Upper lobe of left lung (tissue), 6 donors: ENCODE measurements at regions not wholly inside any gene's neighbourhood (a gene's known extent, or its start where the extent isn't known, plus 50 kb on each side); places are given as distances from the start of the nearest gene placed in this dataset.
A peak's percentile ranks its signal among the peaks of the same experiment; 100 is the strongest.
"Not testable (repeated sequence)": the region's sequence is repeated elsewhere in the genome, so short reads cannot be mapped to it uniquely, and the experiment has no call there.

Source experiments
- ATAC-seq, 2 donors: fragments of 200-7000 bp; cut with Tn5 transposase; one replicate each; pipeline ENCODE4 v1.9.1; 2022; ENCODE audit warnings: mild to moderate bottlenecking in 2 of 2, moderate library complexity in 2 of 2; ENCODE audit not compliant: low FRiP score in 2 of 2
- DNase-seq, 2 donors: peaks; one replicate each; pipeline ENCODE4 v3.0.0-alpha.2; 2019 to 2020
- H3K27ac ChIP-seq, 4 donors: fragments of 200-600 bp; sonication (generic); one replicate each; pipeline ENCODE4 v1.5.1; 2016 to 2019
- H3K27me3 ChIP-seq, 4 donors: fragments of 200-600 bp; sonication (generic); one replicate each; pipeline ENCODE4 v1.5.1; 2017 to 2019
- H3K36me3 ChIP-seq, 4 donors: fragments of 200-600 bp; sonication (generic); one replicate each; pipeline ENCODE4 v1.5.1; 2016 to 2019
- H3K4me1 ChIP-seq, 4 donors: fragments of 200-600 bp; sonication (generic); one replicate each; pipeline ENCODE4 v1.5.1; 2018 to 2019
- H3K4me3 ChIP-seq, 4 donors: fragments of 200-600 bp; sonication (generic); one replicate each; pipeline ENCODE4 v1.5.1; 2017 to 2019; ENCODE audit warnings: mild to moderate bottlenecking in 2 of 4, moderate library complexity in 1 of 4
- H3K9me3 ChIP-seq, 4 donors: fragments of 200-600 bp; sonication (generic); one replicate each; pipeline ENCODE4 v1.5.1; 2018 to 2019
- EP300 ChIP-seq, 4 donors: sonication (generic); formaldehyde crosslinking; IDR thresholded peaks; one replicate each; pipeline ENCODE4 v1.5.1; 2017; ENCODE audit warnings: antibody characterized with exemption in 4 of 4, control low read depth in 2 of 4
- POLR2A ChIP-seq, 4 donors: fragments of 450-650 bp; IDR thresholded peaks; one replicate each; pipeline ENCODE4 v1.5.1; 2016 to 2017; ENCODE audit warnings: antibody characterized with exemption in 4 of 4, mild to moderate bottlenecking in 2 of 4
- POLR2AphosphoS5 ChIP-seq, 2 donors: sonication (generic); formaldehyde crosslinking; IDR thresholded peaks; one replicate each; pipeline ENCODE4 v1.5.1; 2017; ENCODE audit warnings: antibody characterized with exemption in 2 of 2
- WGBS, 2 donors: methylation state at CpG; one replicate each; pipeline ENCODE4 v1.1.5; 2017 to 2018; 5-methylcytosine and 5-hydroxymethylcytosine counted together
- TF ChIP-seq, protein P1 (sequence below), 6 experiments: fragments of 450-650 bp in 4 of 6; fragments of 200-600 bp in 2 of 6; sonication (generic) in 2 of 6; IDR thresholded peaks; one replicate each; pipeline ENCODE4 v1.5.1; 2016 to 2019; ENCODE audit warnings: antibody characterized with exemption in 6 of 6
- donor health status: DM: no; HTN: no; CAD: no; lungs with moderate emphysema.
- donor health status: DM: no; HTN: yes; CAD: no; lungs with severe emphysema.

DNA sequence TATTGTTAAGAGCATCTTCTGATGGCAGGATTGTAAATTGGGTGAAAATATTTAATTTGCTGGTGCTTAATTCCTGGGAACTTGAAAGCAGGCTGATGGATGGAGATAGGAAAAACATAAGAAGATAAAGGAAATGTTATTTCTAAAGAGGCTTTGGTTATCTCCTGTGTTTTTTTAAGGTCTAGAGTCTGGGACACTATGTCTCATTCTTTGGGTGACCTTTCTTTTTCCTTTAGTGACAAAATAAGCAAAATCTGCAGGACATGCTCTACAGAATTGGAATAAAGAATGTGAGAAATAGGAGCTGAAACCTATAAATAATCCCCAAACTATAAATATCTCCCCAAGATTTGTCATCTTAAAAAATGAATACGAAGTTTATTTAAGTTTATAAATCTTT is 241.7 kb downstream of the DSC3 start:
- no peak overlapping the region for H3K27ac ChIP-seq

DNA sequence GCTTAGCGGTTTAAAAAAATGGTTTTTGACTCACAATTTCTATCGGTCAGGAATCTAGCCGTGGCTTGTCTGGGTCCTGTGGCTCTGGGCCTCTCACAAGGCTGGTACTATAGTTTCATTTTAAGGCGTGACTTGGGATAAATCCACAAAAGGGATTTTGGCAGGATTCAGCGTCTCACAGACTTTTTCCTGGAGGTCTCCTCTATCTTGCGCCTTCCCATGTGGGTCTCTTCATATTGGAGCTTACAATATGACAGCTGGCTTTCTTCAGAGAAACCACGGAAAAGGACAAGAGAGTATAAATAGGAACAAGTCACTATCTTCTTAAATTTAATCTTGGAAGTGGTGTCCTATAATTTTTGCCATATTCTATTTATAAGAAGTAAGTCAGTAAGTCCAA is 250.5 kb downstream of the DSC3 start:
- peaks cover 0 to 5% (median 0%) of the 10 kb centered on the region in 4 donors for H3K9me3 ChIP-seq
- no peak overlapping the region for H3K4me3 ChIP-seq
- H3K4me1 ChIP-seq: no peaks in the 10 kb centered on the region
- 73 to 75% methylated on average over 7 of the region's 7 CpGs for WGBS, 2 donors
- H3K36me3 ChIP-seq: no peaks in the 10 kb centered on the region
- DNase-seq (no peak), ATAC-seq (no peak)
- H3K27me3 ChIP-seq: no peaks in the 10 kb centered on the region
- TF ChIP-seq POLR2A (IDR thresholded peaks at IDR 0.05) (no peak), EP300 (IDR thresholded peaks at IDR 0.05) (no peak), POLR2AphosphoS5 (IDR thresholded peaks at IDR 0.05) (no peak)
- TF ChIP-seq, protein P1, sequence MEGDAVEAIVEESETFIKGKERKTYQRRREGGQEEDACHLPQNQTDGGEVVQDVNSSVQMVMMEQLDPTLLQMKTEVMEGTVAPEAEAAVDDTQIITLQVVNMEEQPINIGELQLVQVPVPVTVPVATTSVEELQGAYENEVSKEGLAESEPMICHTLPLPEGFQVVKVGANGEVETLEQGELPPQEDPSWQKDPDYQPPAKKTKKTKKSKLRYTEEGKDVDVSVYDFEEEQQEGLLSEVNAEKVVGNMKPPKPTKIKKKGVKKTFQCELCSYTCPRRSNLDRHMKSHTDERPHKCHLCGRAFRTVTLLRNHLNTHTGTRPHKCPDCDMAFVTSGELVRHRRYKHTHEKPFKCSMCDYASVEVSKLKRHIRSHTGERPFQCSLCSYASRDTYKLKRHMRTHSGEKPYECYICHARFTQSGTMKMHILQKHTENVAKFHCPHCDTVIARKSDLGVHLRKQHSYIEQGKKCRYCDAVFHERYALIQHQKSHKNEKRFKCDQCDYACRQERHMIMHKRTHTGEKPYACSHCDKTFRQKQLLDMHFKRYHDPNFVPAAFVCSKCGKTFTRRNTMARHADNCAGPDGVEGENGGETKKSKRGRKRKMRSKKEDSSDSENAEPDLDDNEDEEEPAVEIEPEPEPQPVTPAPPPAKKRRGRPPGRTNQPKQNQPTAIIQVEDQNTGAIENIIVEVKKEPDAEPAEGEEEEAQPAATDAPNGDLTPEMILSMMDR (IDR thresholded peaks at IDR 0.05): no peak
- H3K27ac ChIP-seq: no peak overlapping the region

More for the DNA sequence above, 241.7 kb downstream of the DSC3 start:
- no peak for TF ChIP-seq POLR2A (IDR thresholded peaks at IDR 0.05)
- no peak for TF ChIP-seq POLR2AphosphoS5 (IDR thresholded peaks at IDR 0.05)
- TF ChIP-seq, protein P1 (IDR thresholded peaks at IDR 0.05): no peak
- TF ChIP-seq EP300 (IDR thresholded peaks at IDR 0.05): no peak
- WGBS, 2 donors: 41 to 52% methylated on average over 1 of the region's 1 CpG
- H3K9me3 ChIP-seq: no peaks in the 10 kb centered on the region
- H3K4me1 ChIP-seq: no peaks in the 10 kb centered on the region
- ATAC-seq: no peak
- DNase-seq: no peak
- no peaks in the 10 kb centered on the region for H3K36me3 ChIP-seq
- H3K4me3 ChIP-seq: no peak overlapping the region
- H3K27me3 ChIP-seq: no peaks in the 10 kb centered on the region

DNA sequence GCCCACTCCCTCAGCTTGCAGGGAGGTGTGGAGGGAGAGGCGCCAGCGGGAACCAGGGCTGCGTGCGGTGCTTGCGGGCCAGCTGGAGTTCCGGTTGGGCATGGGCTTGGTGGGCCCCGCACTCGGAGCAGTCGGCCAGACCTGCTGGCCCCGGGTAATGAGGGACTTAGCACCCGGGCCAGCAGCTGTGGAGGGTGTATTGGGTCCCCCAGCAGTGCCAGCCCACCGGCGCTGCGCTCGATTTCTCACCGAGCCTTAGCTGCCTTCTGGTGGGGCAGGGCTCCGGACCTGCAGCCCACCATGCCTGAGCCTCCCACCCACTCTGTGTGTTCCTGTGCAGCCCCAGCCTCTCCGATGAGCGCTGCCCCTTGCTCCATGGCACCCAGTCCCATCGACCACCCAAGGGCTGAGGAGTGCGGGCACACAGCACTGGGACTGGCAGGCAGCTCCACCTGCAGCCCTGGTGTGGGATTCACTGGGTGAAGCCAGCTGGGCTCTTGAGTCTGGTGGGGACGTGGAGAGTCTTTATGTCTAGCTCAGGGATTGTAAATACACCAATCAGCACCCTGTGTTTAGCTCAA is 254.0 kb downstream of the DSC3 start:
- not testable (repeated sequence) for H3K9me3 ChIP-seq, ATAC-seq, H3K4me3 ChIP-seq, H3K27ac ChIP-seq, H3K4me1 ChIP-seq, H3K36me3 ChIP-seq, H3K27me3 ChIP-seq
- WGBS, 2 donors: 89 to 94% methylated on average over 7 to 11 of the region's 22 CpGs
- DNase-seq: peak in 1 of 2 donors; percentile 68

DNA sequence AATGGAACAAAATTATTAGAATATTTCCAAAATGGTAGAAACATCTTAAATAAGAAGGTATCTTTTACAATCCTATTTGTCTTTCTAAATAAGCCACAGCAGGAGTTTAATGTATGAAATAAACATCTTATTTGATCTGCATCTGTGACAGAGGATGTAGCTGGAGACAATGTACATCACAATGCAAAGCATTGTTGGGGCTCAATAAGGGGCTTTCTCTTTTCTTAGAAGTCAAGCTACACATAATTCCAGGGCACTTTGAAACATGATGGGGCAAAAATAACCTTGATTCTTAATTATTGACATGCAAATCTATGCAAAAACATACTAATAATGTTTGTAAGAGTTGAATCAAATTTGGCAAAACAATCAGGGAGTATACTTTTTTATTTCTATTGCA is 255.1 kb downstream of the DSC3 start:
- ATAC-seq: no peak
- H3K4me3 ChIP-seq: no peak overlapping the region

DNA sequence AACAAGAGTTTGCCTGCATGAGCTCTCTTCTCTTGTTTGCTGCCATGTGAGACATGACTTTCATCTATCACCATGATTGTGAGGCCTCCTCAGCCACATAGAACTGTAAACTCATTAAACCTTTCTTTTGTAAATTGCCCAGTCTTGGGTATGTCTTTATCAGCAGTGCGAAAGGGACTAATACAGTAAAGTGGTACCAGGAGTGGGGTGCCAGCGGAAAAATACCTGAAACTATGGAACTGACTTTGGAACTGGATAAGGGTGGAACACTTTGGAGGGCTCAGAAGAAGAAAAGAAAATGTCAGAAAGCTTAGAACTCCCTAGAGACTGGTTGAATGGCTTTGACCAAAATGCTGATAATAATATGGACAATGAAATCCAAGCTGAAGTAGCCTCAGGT is 260.9 kb downstream of the DSC3 start:
- WGBS, 2 donors: 92 to 98% methylated on average over 2 of the region's 2 CpGs

More for the DNA sequence above, 255.1 kb downstream of the DSC3 start:
- TF ChIP-seq POLR2AphosphoS5 (IDR thresholded peaks at IDR 0.05) (no peak), EP300 (IDR thresholded peaks at IDR 0.05) (no peak), POLR2A (IDR thresholded peaks at IDR 0.05) (no peak)
- TF ChIP-seq, protein P1 (IDR thresholded peaks at IDR 0.05): no peak
- H3K27ac ChIP-seq: no peak overlapping the region
- no peak for DNase-seq
- no peaks in the 10 kb centered on the region for H3K36me3 ChIP-seq
- no peaks in the 10 kb centered on the region for H3K4me1 ChIP-seq
- no peaks in the 10 kb centered on the region for H3K27me3 ChIP-seq
- H3K9me3 ChIP-seq: peaks cover 0 to 10% (median 0%) of the 10 kb centered on the region in 4 donors

More for the DNA sequence above, 260.9 kb downstream of the DSC3 start:
- TF ChIP-seq POLR2A (IDR thresholded peaks at IDR 0.05) (no peak), EP300 (IDR thresholded peaks at IDR 0.05) (no peak), POLR2AphosphoS5 (IDR thresholded peaks at IDR 0.05) (no peak)
- TF ChIP-seq, protein P1 (IDR thresholded peaks at IDR 0.05): no peak
- no peaks in the 10 kb centered on the region for H3K27me3 ChIP-seq
- H3K36me3 ChIP-seq: no peaks in the 10 kb centered on the region
- DNase-seq: no peak
- no peak overlapping the region for H3K4me3 ChIP-seq
- no peak overlapping the region for H3K27ac ChIP-seq
- H3K9me3 ChIP-seq: peaks cover 0 to 10% (median 4%) of the 10 kb centered on the region in 4 donors
- H3K4me1 ChIP-seq: no peaks in the 10 kb centered on the region
- no peak for ATAC-seq
